Hippocampal formation (tissue), 2 donors: ENCODE measurements at regions not wholly inside any gene's neighbourhood (a gene's known extent, or its start where the extent isn't known, plus 50 kb on each side); places are given as distances from the start of the nearest gene placed in this dataset.

Experiments used
- DNase-seq, 2 donors: peaks; one replicate each; lab custom pipeline; 2025; lab: John Stamatoyannopoulos, UW

- DNase-seq: no peak
These were observed 168.9 kb downstream of the DCK start for GRCh38 chr4:71162386-71162785.

GRCh38 chr4:71163317-71163716 lies 169.9 kb downstream of the DCK start:
- no peak for DNase-seq

GRCh38 chr4:71167083-71167482 lies 171.7 kb upstream of the SLC4A4 start:
- DNase-seq: no peak

- no peak for DNase-seq
These were observed 167.2 kb upstream of the SLC4A4 start for GRCh38 chr4:71171592-71171991.

GRCh38 chr4:71181332-71181731 lies 157.5 kb upstream of the SLC4A4 start:
- no peak for DNase-seq

GRCh38 chr4:71184195-71184781 lies 154.5 kb upstream of the SLC4A4 start:
- peak; percentile 5 to 57 for DNase-seq

- DNase-seq: no peak
These were observed 153.8 kb upstream of the SLC4A4 start for GRCh38 chr4:71185037-71185436.

GRCh38 chr4:71186257-71186565 lies 152.6 kb upstream of the SLC4A4 start:
- DNase-seq: no peak

GRCh38 chr4:71186566-71187403 lies 152.0 kb upstream of the SLC4A4 start:
- DNase-seq: peak; percentile 38 to 73

GRCh38 chr4:71187404-71188155 lies 151.2 kb upstream of the SLC4A4 start:
- no peak for DNase-seq

GRCh38 chr4:71188156-71188640 lies 150.6 kb upstream of the SLC4A4 start:
- DNase-seq: no peak

- DNase-seq: no peak
These were observed 149.9 kb upstream of the SLC4A4 start for GRCh38 chr4:71188951-71189350.

GRCh38 chr4:71189471-71189870 lies 149.3 kb upstream of the SLC4A4 start:
- DNase-seq: peak in 1 of 2 donors; percentile 8

- no peak for DNase-seq
These were observed 144.4 kb upstream of the SLC4A4 start for GRCh38 chr4:71194454-71194853.

GRCh38 chr4:71195924-71196323 lies 142.9 kb upstream of the SLC4A4 start:
- no peak for DNase-seq

- DNase-seq: no peak
These were observed 139.9 kb upstream of the SLC4A4 start for GRCh38 chr4:71198958-71199357.

GRCh38 chr4:71201057-71201456 lies 137.8 kb upstream of the SLC4A4 start:
- DNase-seq: no peak

GRCh38 chr4:71201817-71202576 lies 136.8 kb upstream of the SLC4A4 start:
- no peak for DNase-seq

GRCh38 chr4:71202705-71203104 lies 136.1 kb upstream of the SLC4A4 start:
- DNase-seq: no peak

GRCh38 chr4:71204056-71204455 lies 134.8 kb upstream of the SLC4A4 start:
- DNase-seq: no peak

GRCh38 chr4:71206763-71207162 lies 132.1 kb upstream of the SLC4A4 start:
- no peak for DNase-seq

- no peak for DNase-seq
These were observed 129.7 kb upstream of the SLC4A4 start for GRCh38 chr4:71209161-71209560.
